Neural cell (in vitro differentiated cells): ENCODE measurements at regions not wholly inside any gene's neighbourhood (a gene's known extent, or its start where the extent isn't known, plus 50 kb on each side); places are given as distances from the start of the nearest gene placed in this dataset.

ENCODE experiments used
- CTCF ChIP-seq: fragments of 450-650 bp; IDR thresholded peaks from 2 replicates; pipeline ENCODE4 v1.5.1; 2014; ENCODE audit warnings: antibody characterized with exemption, mild to moderate bottlenecking, moderate library complexity; ENCODE audit not compliant: poor library complexity, severe bottlenecking
- EZH2 ChIP-seq: fragments of 200-600, 300-800 bp; shearing (Covaris generic), sonication (generic); IDR thresholded peaks from 2 replicates; pipeline ENCODE4 v1.6.1; 2014; ENCODE audit warnings: antibody characterized with exemption, low read length, borderline replicate concordance, mild to moderate bottlenecking; ENCODE audit not compliant: insufficient read depth, poor library complexity, severe bottlenecking
- POLR2AphosphoS5 ChIP-seq: IDR thresholded peaks from 2 replicates; pipeline ENCODE4 v1.6.1; 2012
- RAD21 ChIP-seq: fragments of 450-650 bp; conservative IDR thresholded peaks from 2 replicates; pipeline ENCODE4 v1.6.1; 2014; ENCODE audit warnings: antibody characterized with exemption, mild to moderate bottlenecking, moderate library complexity
- SMC3 ChIP-seq: fragments of 450-650 bp; conservative IDR thresholded peaks from 2 replicates; pipeline ENCODE4 v1.6.1; 2014; ENCODE audit warnings: antibody characterized with exemption, mild to moderate bottlenecking, moderate library complexity; ENCODE audit not compliant: poor library complexity
- TAF1 ChIP-seq: IDR thresholded peaks from 2 replicates; pipeline ENCODE4 v1.6.1; 2012; ENCODE audit warnings: low read depth
- TF ChIP-seq, protein P1 (sequence below): IDR thresholded peaks from 2 replicates; pipeline ENCODE4 v1.6.1; 2012; ENCODE audit warnings: borderline replicate concordance

DNA sequence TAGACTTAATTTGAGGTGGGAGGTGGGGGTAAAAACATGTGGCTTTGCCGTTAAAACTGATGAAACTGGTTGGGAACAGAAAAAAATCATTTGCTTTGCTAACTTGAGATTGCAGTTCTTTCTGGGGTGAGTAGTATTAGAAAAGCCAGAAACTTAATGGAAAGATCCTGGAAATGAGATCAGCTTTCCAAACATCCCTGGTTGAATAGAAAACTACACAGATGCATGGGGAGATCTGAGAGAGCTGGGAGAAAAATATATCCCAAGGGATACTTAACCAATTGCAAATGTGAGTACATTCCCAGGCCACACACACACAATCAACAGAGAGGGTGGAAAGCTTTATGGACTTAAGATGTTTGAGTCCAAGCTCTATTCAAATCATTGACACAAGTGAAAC is 222.3 kb downstream of the YTHDC2 start:
- no peak for TF ChIP-seq CTCF
- TF ChIP-seq, protein P1, sequence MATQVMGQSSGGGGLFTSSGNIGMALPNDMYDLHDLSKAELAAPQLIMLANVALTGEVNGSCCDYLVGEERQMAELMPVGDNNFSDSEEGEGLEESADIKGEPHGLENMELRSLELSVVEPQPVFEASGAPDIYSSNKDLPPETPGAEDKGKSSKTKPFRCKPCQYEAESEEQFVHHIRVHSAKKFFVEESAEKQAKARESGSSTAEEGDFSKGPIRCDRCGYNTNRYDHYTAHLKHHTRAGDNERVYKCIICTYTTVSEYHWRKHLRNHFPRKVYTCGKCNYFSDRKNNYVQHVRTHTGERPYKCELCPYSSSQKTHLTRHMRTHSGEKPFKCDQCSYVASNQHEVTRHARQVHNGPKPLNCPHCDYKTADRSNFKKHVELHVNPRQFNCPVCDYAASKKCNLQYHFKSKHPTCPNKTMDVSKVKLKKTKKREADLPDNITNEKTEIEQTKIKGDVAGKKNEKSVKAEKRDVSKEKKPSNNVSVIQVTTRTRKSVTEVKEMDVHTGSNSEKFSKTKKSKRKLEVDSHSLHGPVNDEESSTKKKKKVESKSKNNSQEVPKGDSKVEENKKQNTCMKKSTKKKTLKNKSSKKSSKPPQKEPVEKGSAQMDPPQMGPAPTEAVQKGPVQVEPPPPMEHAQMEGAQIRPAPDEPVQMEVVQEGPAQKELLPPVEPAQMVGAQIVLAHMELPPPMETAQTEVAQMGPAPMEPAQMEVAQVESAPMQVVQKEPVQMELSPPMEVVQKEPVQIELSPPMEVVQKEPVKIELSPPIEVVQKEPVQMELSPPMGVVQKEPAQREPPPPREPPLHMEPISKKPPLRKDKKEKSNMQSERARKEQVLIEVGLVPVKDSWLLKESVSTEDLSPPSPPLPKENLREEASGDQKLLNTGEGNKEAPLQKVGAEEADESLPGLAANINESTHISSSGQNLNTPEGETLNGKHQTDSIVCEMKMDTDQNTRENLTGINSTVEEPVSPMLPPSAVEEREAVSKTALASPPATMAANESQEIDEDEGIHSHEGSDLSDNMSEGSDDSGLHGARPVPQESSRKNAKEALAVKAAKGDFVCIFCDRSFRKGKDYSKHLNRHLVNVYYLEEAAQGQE: no peak
- TF ChIP-seq POLR2AphosphoS5: no peak
- no peak for TF ChIP-seq SMC3
- no peak for TF ChIP-seq EZH2
- TF ChIP-seq RAD21: no peak
- TF ChIP-seq TAF1: no peak
